Right lobe of liver (tissue), 6 donors: ENCODE measurements at regions not wholly inside any gene's neighbourhood (a gene's known extent, or its start where the extent isn't known, plus 50 kb on each side); places are given as distances from the start of the nearest gene placed in this dataset.
"Not testable (repeated sequence)": the region's sequence is repeated elsewhere in the genome, so short reads cannot be mapped to it uniquely, and the experiment has no call there.

Experiments used
- ATAC-seq, 4 donors: fragments of 200-7000 bp; cut with Tn5 transposase; one replicate each; pipeline ENCODE4 v1.9.1; 2020; ENCODE audit warnings: mild to moderate bottlenecking in 4 of 4, moderate library complexity in 4 of 4
- DNase-seq, 3 donors: peaks; one replicate each; pipeline ENCODE4 v3.0.0-alpha.2; 2020
- H3K27ac ChIP-seq, 3 donors: fragments of 200-600 bp; one replicate each; pipeline ENCODE4 v1.8.0; 2022
- H3K27me3 ChIP-seq, 2 donors: fragments of 200-600 bp; one replicate each; pipeline ENCODE4 v1.8.0; 2022
- H3K36me3 ChIP-seq, 4 donors: fragments of 200-600 bp; sonication (generic) in 1 of 4; one replicate each; pipeline versions ENCODE4 v1.5.1 to v1.8.0; 2017 to 2022; ENCODE audit warnings: control low read depth in 1 of 4
- H3K4me1 ChIP-seq, 4 donors: fragments of 200-600 bp; sonication (generic) in 1 of 4; one replicate each; pipeline versions ENCODE4 v1.5.1 to v1.8.0; 2017 to 2022; ENCODE audit warnings: control low read depth in 1 of 4
- H3K4me3 ChIP-seq, 3 donors: fragments of 200-600 bp; one replicate each; pipeline ENCODE4 v1.8.0; 2022
- H3K9me3 ChIP-seq, 4 donors: fragments of 200-600 bp; sonication (generic) in 1 of 4; one replicate each; pipeline versions ENCODE4 v1.5.1 to v1.8.0; 2017 to 2022; ENCODE audit warnings: control low read depth in 1 of 4
- CTCF ChIP-seq, 4 donors: fragments of 200-600 bp in 3 of 4; fragments of 450-650 bp in 1 of 4; IDR thresholded peaks; one replicate each; pipeline versions ENCODE4 v1.5.1 to v1.8.0; 2016 to 2022; ENCODE audit warnings: antibody characterized with exemption in 4 of 4, mild to moderate bottlenecking in 2 of 4
- POLR2A ChIP-seq: fragments of 450-650 bp; IDR thresholded peaks from one replicate; pipeline ENCODE4 v1.6.1; 2017; ENCODE audit warnings: antibody characterized with exemption, mild to moderate bottlenecking
- WGBS: methylation state at CpG from one replicate; pipeline ENCODE4 v1.1.6; 2018; ENCODE audit warnings: low coverage, low lambda C conversion rate; ENCODE audit not compliant: insufficient coverage; ENCODE audit errors: missing lambda C conversion rate; 5-methylcytosine and 5-hydroxymethylcytosine counted together
- intact Hi-C, 2 donors: fragments of 100-400 bp; cut with DNase I; formaldehyde crosslinking; loops; one replicate each; pipeline versions ENCODE4 v1.11.2 to v1.14.1; 2022
- donor health status: DM: no; HTN: yes; CAD: no.
- donor health status: DM: no; HTN: no; CAD: no.
- donor health status: DM: no; HTN: no; CAD: no.
- donor health status: DM: no; HTN: yes; CAD: no.
- donor health status: DM: no; HTN: yes; CAD: no.

GRCh38 chr2:203623661-203624060 lies 82.8 kb upstream of the CD28 start:
- TF ChIP-seq CTCF (IDR thresholded peaks at IDR 0.05), result no peak
- no peak for DNase-seq
- 44% methylated on average over 5 of the region's 6 CpGs for WGBS
- intact Hi-C loops, result no loop called here
- no peak overlapping the region for H3K27ac ChIP-seq
- H3K27me3 ChIP-seq, result no peaks in the 10 kb centered on the region
- no peak for ATAC-seq
- H3K4me1 ChIP-seq, result peaks cover 0 to 32% (median 6%) of the 10 kb centered on the region in 4 donors
- no peaks in the 10 kb centered on the region for H3K9me3 ChIP-seq
- no peak overlapping the region for H3K4me3 ChIP-seq
- H3K36me3 ChIP-seq, result no peaks in the 10 kb centered on the region

GRCh38 chr2:203625701-203626100 lies 80.7 kb upstream of the CD28 start:
- Histone ChIP-seq H3K36me3 (no peaks in the 10 kb centered on the region), H3K4me1 (peaks cover 0 to 49% (median 11%) of the 10 kb centered on the region in 4 donors), H3K27me3 (no peaks in the 10 kb centered on the region), H3K27ac (peak overlapping the region in 1 of 3 donors; percentile 82), H3K9me3 (no peaks in the 10 kb centered on the region), H3K4me3 (no peak overlapping the region)
- WGBS, result 93% methylated on average over 1 of the region's 1 CpG
- DNase-seq (no peak), ATAC-seq (no peak)
- intact Hi-C loops, result no loop called here
- no peak for TF ChIP-seq POLR2A
- TF ChIP-seq CTCF (IDR thresholded peaks at IDR 0.05), result no peak

- H3K9me3 ChIP-seq, ATAC-seq, H3K36me3 ChIP-seq, DNase-seq, H3K4me3 ChIP-seq, H3K27me3 ChIP-seq, intact Hi-C loops: not testable (repeated sequence)
- WGBS, result 72% methylated on average over 4 of the region's 4 CpGs
- Histone ChIP-seq H3K27ac (peak overlapping the region in 1 of 3 donors; percentile 82), H3K4me1 (peaks cover 0 to 53% (median 13%) of the 10 kb centered on the region in 4 donors)
Measured at GRCh38 chr2:203626247-203626646, 80.2 kb upstream of the CD28 start.

- TF ChIP-seq POLR2A, result no peak
- TF ChIP-seq CTCF (IDR thresholded peaks at IDR 0.05), result no peak
- Histone ChIP-seq H3K4me1 (peaks cover 0 to 61% (median 17%) of the 10 kb centered on the region in 4 donors), H3K27me3 (no peaks in the 10 kb centered on the region), H3K9me3 (no peaks in the 10 kb centered on the region), H3K36me3 (no peaks in the 10 kb centered on the region), H3K27ac (peak overlapping the region in 2 of 3 donors; percentile 48 to 82), H3K4me3 (no peak overlapping the region)
- intact Hi-C loops, result no loop called here
- peak; percentile 28 to 57 (median 40) for ATAC-seq
- DNase-seq, result no peak
- 12% methylated on average over 2 of the region's 2 CpGs for WGBS
Measured at GRCh38 chr2:203626952-203627681, 79.3 kb upstream of the CD28 start.

GRCh38 chr2:203629699-203630098 lies 76.7 kb upstream of the CD28 start:
- 100% methylated on average over 1 of the region's 2 CpGs for WGBS
- H3K27ac ChIP-seq, result peak overlapping the region in 1 of 3 donors; percentile 81

More at GRCh38 chr2:203629699-203630098, 76.7 kb upstream of the CD28 start:
- Histone ChIP-seq H3K9me3 (no peaks in the 10 kb centered on the region), H3K4me1 (peaks cover 0 to 78% (median 21%) of the 10 kb centered on the region in 4 donors), H3K4me3 (no peak overlapping the region), H3K36me3 (no peaks in the 10 kb centered on the region), H3K27me3 (no peaks in the 10 kb centered on the region)
- no peak for DNase-seq
- intact Hi-C loops, result no loop called here
- no peak for TF ChIP-seq CTCF (IDR thresholded peaks at IDR 0.05)
- TF ChIP-seq POLR2A, result no peak
- no peak for ATAC-seq
